HEK293 (cell line): ENCODE measurements at regions not wholly inside any gene's neighbourhood (a gene's known extent, or its start where the extent isn't known, plus 50 kb on each side); places are given as distances from the start of the nearest gene placed in this dataset.

Source experiments
- CTCF ChIA-PET: fragments of 350-600 bp; formaldehyde crosslinking; extraction: SDS; loops from one replicate; lab custom pipeline; 2021; ENCODE audit warnings: antibody characterized with exemption; lab: Yijun Ruan, JAX
- POLR2A ChIA-PET: fragments of 300-600 bp; formaldehyde crosslinking; extraction: SDS; loops from one replicate; lab custom pipeline; 2020; ENCODE audit warnings: antibody characterized with exemption, inconsistent platforms; lab: Yijun Ruan, JAX
- H3K27ac ChIP-seq: fragments of 200-500 bp; sonication (Bioruptor generic); 2 replicates; pipeline ENCODE4 v1.5.1; 2014; ENCODE audit warnings: low read depth, low read length, control low read depth, inconsistent platforms; ENCODE audit errors: extremely low read depth
- H3K36me3 ChIP-seq, 2 experiments: fragments of 200-500 bp in 1 of 2; sonication (Bioruptor generic) in 1 of 2; 1 replicate in 1 of 2; 2 replicates in 1 of 2; pipeline ENCODE4 v1.5.1; 2014 to 2017; ENCODE audit warnings: inconsistent platforms in 2 of 2, low read length in 2 of 2; ENCODE audit not compliant: control insufficient read depth in 2 of 2, insufficient read depth in 1 of 2
- H3K4me1 ChIP-seq: fragments of 200-500 bp; sonication (Bioruptor generic); 2 replicates; pipeline ENCODE4 v1.5.1; 2014; ENCODE audit warnings: mild to moderate bottlenecking, low read length, inconsistent platforms; ENCODE audit not compliant: control insufficient read depth, insufficient read depth
- H3K4me3 ChIP-seq: 2 replicates; pipeline ENCODE4 v1.5.1; 2011; ENCODE audit warnings: low read depth, mild to moderate bottlenecking, control low read depth, low read length, moderate library complexity
- H3K9me3 ChIP-seq: fragments of 200-500 bp; sonication (Bioruptor generic); 2 replicates; pipeline ENCODE4 v1.5.1; 2014; ENCODE audit warnings: low read depth, low read length, inconsistent platforms; ENCODE audit not compliant: control insufficient read depth, insufficient read depth
- BCL11A ChIP-seq: fragments of 450-650 bp; formaldehyde crosslinking; IDR thresholded peaks from 2 replicates; pipeline ENCODE4 v1.5.1; 2016; ENCODE audit warnings: low read depth, missing biosample characterization, missing genetic modification characterization
- CTCF ChIP-seq: fragments of 450-650 bp; formaldehyde crosslinking; IDR thresholded peaks from 2 replicates; pipeline ENCODE4 v1.5.1; 2016; ENCODE audit warnings: missing biosample characterization, missing genetic modification characterization
- GLIS1 ChIP-seq: fragments of 450-650 bp; formaldehyde crosslinking; IDR thresholded peaks from 2 replicates; pipeline ENCODE4 v1.5.1; 2016; ENCODE audit warnings: missing biosample characterization, missing genetic modification characterization
- PRDM10 ChIP-seq: fragments of 450-650 bp; formaldehyde crosslinking; IDR thresholded peaks from 2 replicates; pipeline ENCODE4 v1.5.1; 2016; ENCODE audit warnings: missing biosample characterization, missing genetic modification characterization
- PRDM6 ChIP-seq: fragments of 450-650 bp; formaldehyde crosslinking; IDR thresholded peaks from 2 replicates; pipeline ENCODE4 v1.5.1; 2017; ENCODE audit warnings: missing biosample characterization, missing genetic modification characterization
- SALL2 ChIP-seq: fragments of 450-650 bp; formaldehyde crosslinking; IDR thresholded peaks from 2 replicates; pipeline ENCODE4 v1.5.0; 2017; ENCODE audit warnings: missing biosample characterization, mild to moderate bottlenecking, missing genetic modification characterization, borderline replicate concordance
- ZEB2 ChIP-seq: fragments of 450-650 bp; formaldehyde crosslinking; IDR thresholded peaks from 2 replicates; pipeline ENCODE4 v1.5.1; 2016; ENCODE audit warnings: missing biosample characterization, missing genetic modification characterization
- ZFP41 ChIP-seq: fragments of 450-650 bp; formaldehyde crosslinking; IDR thresholded peaks from 2 replicates; pipeline ENCODE4 v1.5.1; 2016; ENCODE audit warnings: missing biosample characterization, missing genetic modification characterization, borderline replicate concordance
- ZNF132 ChIP-seq: fragments of 450-650 bp; formaldehyde crosslinking; IDR thresholded peaks from 2 replicates; pipeline ENCODE4 v1.5.1; 2017; ENCODE audit warnings: missing biosample characterization, missing genetic modification characterization, borderline replicate concordance
- ZNF138 ChIP-seq: fragments of 450-650 bp; formaldehyde crosslinking; IDR thresholded peaks from 2 replicates; pipeline ENCODE4 v1.5.1; 2016; ENCODE audit warnings: missing biosample characterization, missing genetic modification characterization, borderline replicate concordance
- ZNF335 ChIP-seq: fragments of 450-650 bp; formaldehyde crosslinking; conservative IDR thresholded peaks from 2 replicates; pipeline ENCODE4 v1.5.1; 2016; ENCODE audit warnings: missing biosample characterization, missing genetic modification characterization
- ZNF341 ChIP-seq: fragments of 450-650 bp; formaldehyde crosslinking; IDR thresholded peaks from 2 replicates; pipeline ENCODE4; 2016; ENCODE audit warnings: low read depth, missing biosample characterization, missing genetic modification characterization
- ZNF394 ChIP-seq: fragments of 450-650 bp; formaldehyde crosslinking; IDR thresholded peaks from 2 replicates; pipeline ENCODE4 v1.5.1; 2016; ENCODE audit warnings: missing biosample characterization, missing genetic modification characterization, mild to moderate bottlenecking, moderate library complexity, borderline replicate concordance
- ZNF398 ChIP-seq: fragments of 450-650 bp; formaldehyde crosslinking; IDR thresholded peaks from 2 replicates; pipeline ENCODE4 v1.5.1; 2017; ENCODE audit warnings: missing biosample characterization, missing genetic modification characterization
- ZNF843 ChIP-seq: fragments of 450-650 bp; formaldehyde crosslinking; IDR thresholded peaks from 2 replicates; pipeline ENCODE4 v1.5.1; 2016; ENCODE audit warnings: missing biosample characterization, missing genetic modification characterization

GRCh38 chr5:143581649-143582048 is 178.2 kb upstream of the NR3C1 start:
- Histone ChIP-seq H3K4me1 (peaks cover 12% of the 10 kb centered on the region), H3K9me3 (no peaks in the 10 kb centered on the region), H3K27ac (no peak overlapping the region), H3K36me3 (no peaks in the 10 kb centered on the region), H3K4me3 (no peak overlapping the region)
- ChIA-PET POLR2A (interaction anchor here (0.6 kb wide), 2 partner anchors 8 to 36 kb away, joined by 3 to 5 read pairs; no protein-coding TSS in a partner anchor), CTCF (interaction anchor here (0.6 to 0.7 kb wide), 3 partner anchors 214 to 1878 kb away, joined by 3 to 5 read pairs (median 3); no protein-coding TSS in a partner anchor)
- TF ChIP-seq SALL2 (no peak), GLIS1 (tag by site-specific recombination) (peak; percentile 82), PRDM10 (tag by site-specific recombination) (no peak), ZNF138 (tag by site-specific recombination) (no peak), ZNF843 (tag by site-specific recombination) (no peak), ZNF398 (tag by site-specific recombination) (peak; percentile 44), ZNF341 (tag by site-specific recombination) (peak; percentile 83), ZNF394 (tag by site-specific recombination) (no peak), CTCF (no peak), BCL11A (tag by site-specific recombination) (no peak), ZFP41 (tag by site-specific recombination) (no peak), PRDM6 (no peak)

GRCh38 chr5:143581147-143581546 is 177.7 kb upstream of the NR3C1 start:
- TF ChIP-seq SALL2, result no peak
- TF ChIP-seq ZNF132, result no peak
- no peak for TF ChIP-seq ZNF335 (tag by site-specific recombination)
- TF ChIP-seq ZEB2 (tag by site-specific recombination), result no peak
- Histone ChIP-seq H3K36me3 (no peaks in the 10 kb centered on the region), H3K4me3 (no peak overlapping the region), H3K27ac (no peak overlapping the region), H3K4me1 (peaks cover 14% of the 10 kb centered on the region), H3K9me3 (no peaks in the 10 kb centered on the region)
- CTCF ChIA-PET, result interaction anchor here (0.6 to 0.7 kb wide), 3 partner anchors 213 to 1878 kb away, joined by 3 to 5 read pairs (median 3); no protein-coding TSS in a partner anchor
- POLR2A ChIA-PET, result no interaction called here
